ENCODE measurements at regions not wholly inside any gene's neighbourhood (a gene's known extent, or its start where the extent isn't known, plus 50 kb on each side); places are given as distances from the start of the nearest gene placed in this dataset.

DNA sequence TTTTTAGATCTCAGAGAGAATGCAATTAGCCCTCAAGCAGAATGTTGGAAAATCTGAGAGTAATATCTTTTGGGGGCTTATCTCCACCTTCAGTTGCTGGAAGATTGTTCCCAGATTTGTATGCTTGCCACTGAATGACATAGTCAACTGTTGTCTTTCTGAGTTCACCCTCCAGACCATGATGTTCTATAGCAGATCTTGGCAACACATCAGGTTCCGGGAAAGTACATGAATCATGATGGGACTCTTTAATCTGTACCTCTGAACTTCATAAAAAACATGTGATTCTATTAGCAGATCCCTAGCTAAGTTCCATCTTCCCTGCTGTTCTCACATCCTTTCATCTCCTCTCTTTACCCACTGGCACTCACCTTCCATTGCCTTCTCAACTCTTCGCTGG is 68.9 kb downstream of the PLCE1 start:
- no CpG with 5 or more reads among the region's 2 CpGs for WGBS (ENCODE audit: extremely low coverage, insufficient coverage, insufficient read length)
- Histone ChIP-seq H2AK5ac (ENCODE audit: low read length) (no peak overlapping the region), H3K23ac (ENCODE audit: low read length) (no peak overlapping the region), H3K9ac (ENCODE audit: low read length) (no peak overlapping the region), H2BK12ac (ENCODE audit: low read length) (no peak overlapping the region), H3K14ac (ENCODE audit: low read length) (no peak overlapping the region), H3K4ac (ENCODE audit: low read depth, low read length) (no peak overlapping the region), H3K36me3 (ENCODE audit: control insufficient read depth in 1 of 2, insufficient read depth in 2 of 2, low read length in 2 of 2) (no peaks in the 10 kb centered on the region), H2BK120ac (ENCODE audit: insufficient read depth, low read length, poor library complexity) (no peak overlapping the region), H3K27me3 (ENCODE audit: insufficient read depth, low read length) (no peaks in the 10 kb centered on the region), H3K79me2 (ENCODE audit: control insufficient read depth, insufficient read depth, low read length, poor library complexity) (no peaks in the 10 kb centered on the region), H2BK5ac (ENCODE audit: low read depth, low read length, poor library complexity) (no peak overlapping the region), H4K8ac (ENCODE audit: low read depth, low read length) (no peak overlapping the region), H3K9me3 (ENCODE audit: insufficient read depth, low read depth, low read length) (no peaks in the 10 kb centered on the region), H3K79me1 (ENCODE audit: low read length) (no peaks in the 10 kb centered on the region), H3K27ac (ENCODE audit: low read depth, low read length) (no peak overlapping the region), H2AFZ (ENCODE audit: insufficient read depth, low read length, poor library complexity) (no peak overlapping the region), H3K4me3 (ENCODE audit: low read depth, low read length) (no peak overlapping the region), H3K18ac (ENCODE audit: low read length) (no peak overlapping the region), H4K12ac (ENCODE audit: low read depth, low read length) (no peak overlapping the region), H3K4me1 (ENCODE audit: control insufficient read depth in 1 of 2, insufficient read depth in 2 of 2, low read length in 2 of 2) (no peaks in the 10 kb centered on the region), H3K4me2 (ENCODE audit: low read length) (no peak overlapping the region), H4K91ac (ENCODE audit: low read depth, low read length) (no peak overlapping the region)
- no peak for DNase-seq

DNA sequence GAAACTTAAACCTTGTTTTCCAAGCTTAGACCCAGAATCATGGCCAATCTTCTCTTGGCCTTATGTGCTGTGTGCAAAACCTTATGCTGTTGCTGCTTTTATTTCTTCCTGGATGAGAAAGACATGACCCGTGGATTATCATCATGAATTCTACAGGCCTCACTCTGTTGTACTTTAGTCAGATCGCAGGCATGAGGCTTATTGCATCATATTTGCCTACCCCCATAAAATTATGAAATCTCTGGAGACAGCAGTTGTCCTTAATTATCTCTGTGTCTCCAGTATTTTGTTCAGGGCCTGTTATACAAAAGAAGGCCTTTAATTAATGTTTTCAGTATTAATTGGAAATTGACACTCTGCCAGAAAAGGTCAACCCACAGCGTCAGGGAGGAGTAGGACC is 71.6 kb downstream of the PLCE1 start:
- Histone ChIP-seq H4K91ac (ENCODE audit: low read depth, low read length) (no peak overlapping the region), H3K4me3 (ENCODE audit: low read depth, low read length) (no peak overlapping the region)
- WGBS (ENCODE audit: extremely low coverage, insufficient coverage, insufficient read length): no CpG with 5 or more reads among the region's 3 CpGs

DNA sequence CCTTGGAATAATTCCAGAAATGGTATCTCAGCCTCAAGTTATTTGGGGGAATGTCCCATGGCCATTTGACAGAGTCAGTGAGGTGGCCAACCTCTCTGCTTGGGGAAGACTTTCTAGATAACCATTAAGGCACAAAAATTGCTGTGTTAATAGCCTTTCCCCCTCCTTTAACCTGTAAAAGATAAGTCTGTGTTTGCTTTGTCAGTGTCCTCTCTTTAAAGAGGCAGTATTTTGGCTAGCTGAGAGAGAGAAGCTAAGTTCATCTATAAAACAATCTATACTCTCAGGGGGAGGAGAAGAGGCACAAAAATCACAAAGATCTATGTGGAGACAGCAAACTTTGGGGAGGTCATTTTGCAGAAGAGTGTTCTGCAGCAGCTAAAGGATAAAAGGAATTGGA is 72.1 kb downstream of the PLCE1 start:
- H3K79me2 ChIP-seq (ENCODE audit: control insufficient read depth, insufficient read depth, low read length, poor library complexity): no peaks in the 10 kb centered on the region
- H3K36me3 ChIP-seq (ENCODE audit: control insufficient read depth in 1 of 2, insufficient read depth in 2 of 2, low read length in 2 of 2): no peaks in the 10 kb centered on the region
- no peak overlapping the region for H4K12ac ChIP-seq (ENCODE audit: low read depth, low read length)
- no peaks in the 10 kb centered on the region for H3K4me1 ChIP-seq (ENCODE audit: control insufficient read depth in 1 of 2, insufficient read depth in 2 of 2, low read length in 2 of 2)
- no peak overlapping the region for H3K4me2 ChIP-seq (ENCODE audit: low read length)
- H3K23ac ChIP-seq (ENCODE audit: low read length): no peak overlapping the region
- H2BK5ac ChIP-seq (ENCODE audit: low read depth, low read length, poor library complexity): no peak overlapping the region
- no peak overlapping the region for H2AK5ac ChIP-seq (ENCODE audit: low read length)
- no peaks in the 10 kb centered on the region for H3K79me1 ChIP-seq (ENCODE audit: low read length)
- H2BK12ac ChIP-seq (ENCODE audit: low read length): no peak overlapping the region
- no peaks in the 10 kb centered on the region for H3K27me3 ChIP-seq (ENCODE audit: insufficient read depth, low read length)
- no peak for DNase-seq
- H3K27ac ChIP-seq (ENCODE audit: low read depth, low read length): no peak overlapping the region
- H2AFZ ChIP-seq (ENCODE audit: insufficient read depth, low read length, poor library complexity): no peak overlapping the region
- H4K91ac ChIP-seq (ENCODE audit: low read depth, low read length): no peak overlapping the region
- H4K8ac ChIP-seq (ENCODE audit: low read depth, low read length): no peak overlapping the region
- no peak overlapping the region for H3K4ac ChIP-seq (ENCODE audit: low read depth, low read length)
- no peak overlapping the region for H3K14ac ChIP-seq (ENCODE audit: low read length)
- H3K9me3 ChIP-seq (ENCODE audit: insufficient read depth, low read depth, low read length): no peaks in the 10 kb centered on the region
- no peak overlapping the region for H2BK120ac ChIP-seq (ENCODE audit: insufficient read depth, low read length, poor library complexity)
- no peak overlapping the region for H3K9ac ChIP-seq (ENCODE audit: low read length)
- H3K18ac ChIP-seq (ENCODE audit: low read length): no peak overlapping the region
- H3K4me3 ChIP-seq (ENCODE audit: low read depth, low read length): no peak overlapping the region

More for the DNA sequence above, 71.6 kb downstream of the PLCE1 start:
- Histone ChIP-seq H2BK12ac (ENCODE audit: low read length) (no peak overlapping the region), H3K18ac (ENCODE audit: low read length) (no peak overlapping the region), H3K23ac (ENCODE audit: low read length) (no peak overlapping the region), H4K8ac (ENCODE audit: low read depth, low read length) (no peak overlapping the region), H4K12ac (ENCODE audit: low read depth, low read length) (no peak overlapping the region), H2BK120ac (ENCODE audit: insufficient read depth, low read length, poor library complexity) (no peak overlapping the region), H2AFZ (ENCODE audit: insufficient read depth, low read length, poor library complexity) (no peak overlapping the region), H3K79me1 (ENCODE audit: low read length) (no peaks in the 10 kb centered on the region), H3K4ac (ENCODE audit: low read depth, low read length) (no peak overlapping the region), H3K9ac (ENCODE audit: low read length) (no peak overlapping the region), H3K9me3 (ENCODE audit: insufficient read depth, low read depth, low read length) (no peaks in the 10 kb centered on the region), H3K27me3 (ENCODE audit: insufficient read depth, low read length) (no peaks in the 10 kb centered on the region), H3K4me2 (ENCODE audit: low read length) (no peak overlapping the region), H2AK5ac (ENCODE audit: low read length) (no peak overlapping the region), H3K4me1 (ENCODE audit: control insufficient read depth in 1 of 2, insufficient read depth in 2 of 2, low read length in 2 of 2) (no peaks in the 10 kb centered on the region), H3K79me2 (ENCODE audit: control insufficient read depth, insufficient read depth, low read length, poor library complexity) (no peaks in the 10 kb centered on the region), H2BK5ac (ENCODE audit: low read depth, low read length, poor library complexity) (no peak overlapping the region), H3K36me3 (ENCODE audit: control insufficient read depth in 1 of 2, insufficient read depth in 2 of 2, low read length in 2 of 2) (no peaks in the 10 kb centered on the region), H3K14ac (ENCODE audit: low read length) (no peak overlapping the region), H3K27ac (ENCODE audit: low read depth, low read length) (no peak overlapping the region)
- DNase-seq: peak in 1 of 2 donors; percentile 15

GRCh38 chr10:94066411-94066810 is 72.7 kb downstream of the PLCE1 start:
- H3K9ac ChIP-seq (ENCODE audit: low read length): no peak overlapping the region
- no peak overlapping the region for H3K4ac ChIP-seq (ENCODE audit: low read depth, low read length)
- no peak overlapping the region for H2BK5ac ChIP-seq (ENCODE audit: low read depth, low read length, poor library complexity)
- no peak overlapping the region for H3K4me2 ChIP-seq (ENCODE audit: low read length)
- H3K9me3 ChIP-seq (ENCODE audit: insufficient read depth, low read depth, low read length): no peaks in the 10 kb centered on the region
- no peak overlapping the region for H3K23ac ChIP-seq (ENCODE audit: low read length)
- H3K27ac ChIP-seq (ENCODE audit: low read depth, low read length): no peak overlapping the region
- WGBS (ENCODE audit: extremely low coverage, insufficient coverage, insufficient read length): no CpG with 5 or more reads among the region's 6 CpGs
- H2AFZ ChIP-seq (ENCODE audit: insufficient read depth, low read length, poor library complexity): no peak overlapping the region
- no peak overlapping the region for H4K12ac ChIP-seq (ENCODE audit: low read depth, low read length)
- H3K14ac ChIP-seq (ENCODE audit: low read length): no peak overlapping the region
- no peaks in the 10 kb centered on the region for H3K4me1 ChIP-seq (ENCODE audit: control insufficient read depth in 1 of 2, insufficient read depth in 2 of 2, low read length in 2 of 2)
- DNase-seq: peak in 1 of 2 donors; percentile 31
- H4K8ac ChIP-seq (ENCODE audit: low read depth, low read length): no peak overlapping the region
- H3K36me3 ChIP-seq (ENCODE audit: control insufficient read depth in 1 of 2, insufficient read depth in 2 of 2, low read length in 2 of 2): no peaks in the 10 kb centered on the region
- H2AK5ac ChIP-seq (ENCODE audit: low read length): no peak overlapping the region
- H2BK12ac ChIP-seq (ENCODE audit: low read length): no peak overlapping the region
- no peak overlapping the region for H2BK120ac ChIP-seq (ENCODE audit: insufficient read depth, low read length, poor library complexity)
- no peak overlapping the region for H3K18ac ChIP-seq (ENCODE audit: low read length)
- no peaks in the 10 kb centered on the region for H3K27me3 ChIP-seq (ENCODE audit: insufficient read depth, low read length)
- H4K91ac ChIP-seq (ENCODE audit: low read depth, low read length): no peak overlapping the region
- H3K79me1 ChIP-seq (ENCODE audit: low read length): no peaks in the 10 kb centered on the region
- no peak overlapping the region for H3K4me3 ChIP-seq (ENCODE audit: low read depth, low read length)
- H3K79me2 ChIP-seq (ENCODE audit: control insufficient read depth, insufficient read depth, low read length, poor library complexity): no peaks in the 10 kb centered on the region

All from trophoblast cell (in vitro differentiated cells and primary cell).